Mucosa of descending colon (tissue), 3 donors: ENCODE measurements at regions not wholly inside any gene's neighbourhood (a gene's known extent, or its start where the extent isn't known, plus 50 kb on each side); places are given as distances from the start of the nearest gene placed in this dataset.

Experiments used
- ATAC-seq: fragments of 200-7000 bp; cut with Tn5 transposase; one replicate; pipeline ENCODE4 v1.9.1; 2020; ENCODE audit warnings: mild to moderate bottlenecking, moderate library complexity
- DNase-seq, 3 donors: peaks; one replicate each; pipeline ENCODE4 v3.0.0-alpha.2; 2020
- H3K36me3 ChIP-seq: fragments of 200-600 bp; one replicate; pipeline ENCODE4 v1.8.0; 2021; ENCODE audit warnings: low read depth, mild to moderate bottlenecking
- H3K4me1 ChIP-seq: fragments of 200-600 bp; one replicate; pipeline ENCODE4 v1.8.0; 2021; ENCODE audit warnings: low read depth, mild to moderate bottlenecking
- H3K4me3 ChIP-seq: fragments of 200-600 bp; one replicate; pipeline ENCODE4 v1.8.0; 2021; ENCODE audit warnings: mild to moderate bottlenecking
- H3K9me3 ChIP-seq: fragments of 200-600 bp; one replicate; pipeline ENCODE4 v1.8.0; 2021; ENCODE audit warnings: mild to moderate bottlenecking
- CTCF ChIP-seq: fragments of 200-600 bp; IDR thresholded peaks from one replicate; pipeline ENCODE4 v1.8.0; 2022; ENCODE audit warnings: antibody characterized with exemption, mild to moderate bottlenecking
- intact Hi-C, 2 donors: fragments of 100-400 bp; cut with DNase I in 1 of 2; cut with micrococcal nuclease in 1 of 2; formaldehyde crosslinking; loops; one replicate each; pipeline versions ENCODE4 v1.11.0 to v1.11.1; 2022; cut with DNase I, micrococcal nuclease
- donor health status: DM: no; HTN: no; CAD: no; lungs with moderate emphysema.
- donor health status: DM: no; HTN: no; CAD: no.
- donor health status: DM: no; HTN: yes; CAD: no.

DNA sequence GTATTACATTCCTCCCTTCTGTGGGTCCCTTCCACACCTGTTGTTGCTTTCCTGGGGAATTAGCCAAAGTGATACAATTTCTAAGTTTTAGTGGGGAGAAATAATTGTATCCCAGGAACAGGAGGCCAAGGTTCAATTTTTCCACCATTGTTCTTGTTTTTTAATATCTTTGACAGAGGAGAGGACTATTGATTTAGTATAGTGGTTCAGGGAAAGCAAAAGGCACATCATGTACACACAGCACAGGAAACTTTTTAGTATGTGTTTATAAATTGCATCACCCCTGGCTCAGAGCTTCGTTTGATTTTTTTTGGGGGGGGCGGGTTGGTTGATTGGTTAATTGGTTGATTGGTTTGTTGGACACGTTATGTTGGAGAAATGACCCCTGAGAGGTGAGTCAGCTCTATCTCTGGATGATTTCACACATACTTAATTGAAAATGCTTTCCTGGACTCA lies 431.6 kb downstream of the PID1 start:
- Histone ChIP-seq H3K36me3 (no peaks in the 10 kb centered on the region), H3K4me3 (no peak overlapping the region), H3K4me1 (no peaks in the 10 kb centered on the region), H3K9me3 (no peaks in the 10 kb centered on the region)
- no peak for TF ChIP-seq CTCF
- ATAC-seq (no peak), DNase-seq (no peak)
- intact Hi-C loops = no loop called here

- no peak for ATAC-seq
- H3K4me3 ChIP-seq = no peak overlapping the region
- no peaks in the 10 kb centered on the region for H3K4me1 ChIP-seq
- no peaks in the 10 kb centered on the region for H3K9me3 ChIP-seq
- TF ChIP-seq CTCF = no peak
- DNase-seq = no peak
- intact Hi-C loops = no loop called here
- H3K36me3 ChIP-seq = no peaks in the 10 kb centered on the region
Measured at GRCh38 chr2:228838819-228839218, 432.3 kb downstream of the PID1 start.

DNA sequence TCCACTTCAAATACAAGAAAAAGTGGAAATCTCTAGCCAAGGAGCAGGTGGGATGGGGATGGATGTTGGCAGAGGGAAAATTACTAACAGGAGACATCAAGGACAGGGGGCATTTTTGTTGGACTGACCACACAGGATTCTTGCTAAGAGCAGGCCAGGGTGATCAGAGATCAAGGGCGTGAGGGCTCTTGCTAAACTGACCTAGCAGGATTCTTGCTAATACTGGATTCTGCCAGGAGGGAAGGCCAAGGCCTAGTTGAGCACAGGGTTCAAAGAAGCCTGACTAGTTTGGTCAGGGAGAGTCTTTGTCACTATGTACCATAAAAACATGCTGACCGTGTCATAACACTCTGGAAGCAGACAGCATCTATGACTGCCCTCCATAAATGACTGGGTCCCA lies 442.7 kb downstream of the PID1 start:
- Histone ChIP-seq H3K9me3 (no peaks in the 10 kb centered on the region), H3K4me3 (no peak overlapping the region), H3K4me1 (no peaks in the 10 kb centered on the region), H3K36me3 (no peaks in the 10 kb centered on the region)
- no peak for TF ChIP-seq CTCF
- ATAC-seq (no peak), DNase-seq (no peak)
- intact Hi-C loops = no loop called here

DNA sequence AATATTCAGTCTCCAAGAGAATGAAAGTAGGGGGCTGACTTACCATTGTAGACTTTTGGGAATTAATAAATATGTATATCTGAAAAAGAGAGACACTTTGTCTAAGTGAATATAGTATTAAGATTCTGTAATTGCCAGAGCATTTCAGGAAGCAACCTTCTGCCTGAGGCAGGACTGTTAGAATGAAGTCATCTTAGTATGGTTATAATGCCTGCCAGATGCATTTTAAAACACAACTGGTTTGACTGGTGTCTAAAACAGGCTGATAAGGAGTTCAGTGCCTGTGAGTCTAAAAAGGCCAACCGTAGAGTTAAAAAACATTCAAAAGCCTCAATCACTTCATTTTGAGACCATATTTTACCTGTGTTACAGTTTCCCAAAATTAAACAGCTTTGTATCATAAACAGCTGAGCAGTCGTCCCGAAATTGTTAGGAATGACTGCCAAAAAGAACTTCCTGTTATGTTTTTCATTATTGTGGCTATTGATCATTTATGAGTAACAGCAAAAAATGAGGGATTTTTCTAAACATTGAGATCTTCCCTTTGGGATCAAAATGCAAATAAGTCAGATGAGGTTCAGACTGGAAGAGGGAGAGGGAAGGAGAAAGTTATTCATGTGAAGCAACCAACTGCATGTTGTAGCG lies 443.9 kb downstream of the PID1 start:
- intact Hi-C loops = no loop called here
- no peak for ATAC-seq
- H3K9me3 ChIP-seq = no peaks in the 10 kb centered on the region
- H3K4me1 ChIP-seq = no peaks in the 10 kb centered on the region
- no peak for DNase-seq
- no peak overlapping the region for H3K4me3 ChIP-seq
- no peaks in the 10 kb centered on the region for H3K36me3 ChIP-seq
- no peak for TF ChIP-seq CTCF

DNA sequence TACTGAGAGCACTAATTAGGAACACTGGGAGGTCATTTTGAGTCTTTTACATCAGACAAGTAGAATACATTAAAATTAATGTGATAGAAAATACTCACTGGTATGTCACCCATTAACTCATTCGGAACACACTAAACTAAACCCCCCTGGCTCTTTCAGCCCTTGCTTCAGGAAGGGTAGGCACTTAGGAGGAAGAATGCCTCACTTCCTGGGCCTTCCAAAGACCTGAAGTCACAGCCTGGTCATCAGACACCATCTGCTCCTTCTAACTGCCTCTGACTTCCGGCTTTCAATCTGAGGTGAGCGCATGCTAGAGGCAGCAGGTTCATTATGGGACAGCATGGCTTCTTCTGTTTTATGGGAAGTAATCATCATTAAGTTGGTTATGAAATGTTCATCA lies 451.4 kb downstream of the PID1 start:
- intact Hi-C loops = no loop called here
- no peak for TF ChIP-seq CTCF
- ATAC-seq = no peak
- DNase-seq = no peak
- H3K4me3 ChIP-seq = no peak overlapping the region
- H3K36me3 ChIP-seq = no peaks in the 10 kb centered on the region
- no peaks in the 10 kb centered on the region for H3K9me3 ChIP-seq
- H3K4me1 ChIP-seq = no peaks in the 10 kb centered on the region
